Cardiac fibroblast (primary cell): ENCODE measurements at regions not wholly inside any gene's neighbourhood (a gene's known extent, or its start where the extent isn't known, plus 50 kb on each side); places are given as distances from the start of the nearest gene placed in this dataset.

Experiments
- DNase-seq, 2 donors: peaks; one replicate each; pipeline versions ENCODE4 v3.0.0 to v3.0.0-alpha.2; 2010; ENCODE audit warnings: low read depth in 2 of 2
- H3K4me3 ChIP-seq, 2 donors: replicated peaks in 1 of 2; 1 replicate in 1 of 2; 2 replicates in 1 of 2; pipeline ENCODE4 v1.5.1; 2011; ENCODE audit warnings: low read depth in 2 of 2, low read length in 2 of 2, mild to moderate bottlenecking in 2 of 2, moderate library complexity in 1 of 2
- TF ChIP-seq, protein P1 (sequence below): IDR thresholded peaks from one replicate; pipeline ENCODE4 v1.5.1; 2011; ENCODE audit warnings: low read depth, mild to moderate bottlenecking, low read length, inconsistent platforms

DNA sequence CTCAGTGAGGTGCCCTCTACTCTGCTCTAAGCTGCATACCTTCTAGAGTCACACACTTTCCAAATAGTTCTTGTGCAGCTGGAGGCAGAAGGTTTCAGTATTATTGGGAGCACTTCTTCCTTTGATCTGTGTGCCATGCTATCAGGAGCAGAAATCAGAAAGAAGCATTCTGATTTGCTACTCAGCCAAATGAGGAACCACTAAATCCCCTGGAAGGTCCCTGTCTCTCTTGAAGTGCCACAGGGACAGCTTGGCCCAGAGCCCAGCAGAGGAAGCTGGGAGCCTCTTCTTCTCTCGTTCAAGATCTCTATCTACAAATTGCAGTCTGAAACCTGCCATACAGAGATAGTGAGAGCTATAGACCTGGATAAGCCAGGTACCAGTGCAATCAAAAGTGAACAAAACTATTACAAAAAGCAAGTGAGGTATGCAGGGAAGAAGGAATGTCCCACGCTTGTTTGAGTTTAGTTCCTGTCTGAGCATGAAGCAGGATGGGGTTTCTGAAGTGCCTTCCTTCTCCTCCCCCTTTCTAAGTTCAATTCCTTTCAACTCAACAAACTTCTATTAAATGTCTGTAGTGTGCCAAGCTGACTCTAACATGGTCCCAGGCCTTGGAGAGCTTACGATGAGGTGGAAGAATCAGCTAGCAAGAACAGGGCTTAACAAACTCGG, 100.9 kb upstream of the PARP11 start:
- H3K4me3 ChIP-seq: no peak overlapping the region
- DNase-seq: no peak
- TF ChIP-seq, protein P1, sequence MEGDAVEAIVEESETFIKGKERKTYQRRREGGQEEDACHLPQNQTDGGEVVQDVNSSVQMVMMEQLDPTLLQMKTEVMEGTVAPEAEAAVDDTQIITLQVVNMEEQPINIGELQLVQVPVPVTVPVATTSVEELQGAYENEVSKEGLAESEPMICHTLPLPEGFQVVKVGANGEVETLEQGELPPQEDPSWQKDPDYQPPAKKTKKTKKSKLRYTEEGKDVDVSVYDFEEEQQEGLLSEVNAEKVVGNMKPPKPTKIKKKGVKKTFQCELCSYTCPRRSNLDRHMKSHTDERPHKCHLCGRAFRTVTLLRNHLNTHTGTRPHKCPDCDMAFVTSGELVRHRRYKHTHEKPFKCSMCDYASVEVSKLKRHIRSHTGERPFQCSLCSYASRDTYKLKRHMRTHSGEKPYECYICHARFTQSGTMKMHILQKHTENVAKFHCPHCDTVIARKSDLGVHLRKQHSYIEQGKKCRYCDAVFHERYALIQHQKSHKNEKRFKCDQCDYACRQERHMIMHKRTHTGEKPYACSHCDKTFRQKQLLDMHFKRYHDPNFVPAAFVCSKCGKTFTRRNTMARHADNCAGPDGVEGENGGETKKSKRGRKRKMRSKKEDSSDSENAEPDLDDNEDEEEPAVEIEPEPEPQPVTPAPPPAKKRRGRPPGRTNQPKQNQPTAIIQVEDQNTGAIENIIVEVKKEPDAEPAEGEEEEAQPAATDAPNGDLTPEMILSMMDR: no peak

- TF ChIP-seq, protein P1: no peak
- no peak overlapping the region for H3K4me3 ChIP-seq
These were observed 100.2 kb upstream of the PARP11 start for GRCh38 chr12:3973269-3973884.

GRCh38 chr12:3972576-3972975, 99.4 kb upstream of the PARP11 start:
- TF ChIP-seq, protein P1: no peak
- no peak for DNase-seq
- no peak overlapping the region for H3K4me3 ChIP-seq

More at GRCh38 chr12:3973269-3973884, 100.2 kb upstream of the PARP11 start:
- no peak for DNase-seq

- TF ChIP-seq, protein P1: no peak
- no peak overlapping the region for H3K4me3 ChIP-seq
- no peak for DNase-seq
These were observed 95.3 kb upstream of the PARP11 start for GRCh38 chr12:3968523-3968922.

DNA sequence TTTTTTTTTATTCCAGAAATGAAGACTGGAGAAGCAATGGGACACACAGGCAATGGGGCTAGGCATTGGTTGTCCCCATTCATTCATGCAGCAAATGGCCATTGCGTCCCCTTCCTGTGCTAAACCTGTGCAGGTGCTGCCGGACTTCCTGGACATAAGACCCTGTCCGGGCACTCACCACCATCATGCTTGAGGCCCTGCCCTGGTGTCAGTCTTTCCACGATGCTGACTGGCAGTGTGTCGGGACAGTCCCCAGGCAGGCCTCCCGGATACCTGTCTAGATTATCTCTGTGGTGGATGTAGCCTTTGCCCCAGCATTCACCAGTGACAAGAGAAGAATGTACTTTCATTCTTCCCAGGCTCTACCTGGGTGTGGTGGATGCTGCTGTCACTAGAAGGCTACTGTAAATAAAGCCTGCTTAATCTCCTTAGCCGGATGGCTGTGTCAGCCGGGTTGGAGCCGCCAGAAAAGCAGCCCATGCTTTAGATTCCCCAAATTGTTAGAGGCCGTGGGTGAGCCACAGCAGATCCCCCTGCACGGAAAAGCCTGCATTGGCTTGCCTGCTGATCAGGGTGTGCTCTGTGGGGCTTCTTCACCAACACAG, 94.5 kb upstream of the PARP11 start:
- no peak for DNase-seq
- no peak overlapping the region for H3K4me3 ChIP-seq
- TF ChIP-seq, protein P1: no peak

DNA sequence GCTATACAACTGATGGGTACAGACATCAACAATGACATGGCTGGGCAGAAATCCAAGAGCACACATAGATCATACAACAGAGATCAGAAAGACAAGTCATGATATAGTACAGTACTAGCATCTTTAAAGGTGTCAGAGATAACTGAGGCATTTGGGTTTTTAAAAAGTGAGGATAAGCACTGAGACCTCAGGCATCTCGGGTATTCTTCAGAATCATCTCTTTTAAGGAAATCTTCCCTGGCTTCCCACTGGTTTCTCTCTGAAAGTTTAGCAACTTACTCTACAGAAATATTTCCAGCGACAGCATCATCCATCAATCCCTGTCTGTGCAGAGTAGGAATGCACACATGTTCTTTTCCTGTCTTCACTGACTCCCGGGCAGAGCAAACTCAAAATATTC, 93.2 kb upstream of the PARP11 start:
- H3K4me3 ChIP-seq: no peak overlapping the region
- TF ChIP-seq, protein P1: no peak
- DNase-seq: no peak
